ENCODE measurements at regions not wholly inside any gene's neighbourhood (a gene's known extent, or its start where the extent isn't known, plus 50 kb on each side); places are given as distances from the start of the nearest gene placed in this dataset.

DNA sequence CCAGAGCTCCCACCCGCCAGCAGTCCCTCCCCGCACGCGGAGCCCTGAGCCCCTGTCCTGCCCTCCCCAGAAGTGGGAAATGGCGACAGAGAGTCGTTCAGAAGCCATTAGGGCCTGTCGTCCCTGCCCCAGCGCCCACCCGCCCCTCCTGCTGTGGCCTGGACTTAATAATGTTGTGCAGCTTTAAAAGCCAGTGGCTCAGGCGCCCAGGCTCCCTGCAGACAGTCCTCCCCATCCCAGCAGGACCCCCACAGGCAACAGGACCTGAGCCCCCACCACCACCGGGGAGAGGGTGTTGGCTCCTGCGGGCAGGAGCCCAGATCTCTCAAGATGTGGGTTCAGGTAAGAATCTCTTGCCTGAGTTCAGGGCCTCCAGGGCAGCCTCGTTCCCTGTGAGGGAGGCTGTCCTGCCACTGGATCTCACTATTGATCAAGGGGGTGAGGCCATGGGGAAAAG is 125.3 kb upstream of the RUNX3 start:
- DNase-seq: no peak

DNA sequence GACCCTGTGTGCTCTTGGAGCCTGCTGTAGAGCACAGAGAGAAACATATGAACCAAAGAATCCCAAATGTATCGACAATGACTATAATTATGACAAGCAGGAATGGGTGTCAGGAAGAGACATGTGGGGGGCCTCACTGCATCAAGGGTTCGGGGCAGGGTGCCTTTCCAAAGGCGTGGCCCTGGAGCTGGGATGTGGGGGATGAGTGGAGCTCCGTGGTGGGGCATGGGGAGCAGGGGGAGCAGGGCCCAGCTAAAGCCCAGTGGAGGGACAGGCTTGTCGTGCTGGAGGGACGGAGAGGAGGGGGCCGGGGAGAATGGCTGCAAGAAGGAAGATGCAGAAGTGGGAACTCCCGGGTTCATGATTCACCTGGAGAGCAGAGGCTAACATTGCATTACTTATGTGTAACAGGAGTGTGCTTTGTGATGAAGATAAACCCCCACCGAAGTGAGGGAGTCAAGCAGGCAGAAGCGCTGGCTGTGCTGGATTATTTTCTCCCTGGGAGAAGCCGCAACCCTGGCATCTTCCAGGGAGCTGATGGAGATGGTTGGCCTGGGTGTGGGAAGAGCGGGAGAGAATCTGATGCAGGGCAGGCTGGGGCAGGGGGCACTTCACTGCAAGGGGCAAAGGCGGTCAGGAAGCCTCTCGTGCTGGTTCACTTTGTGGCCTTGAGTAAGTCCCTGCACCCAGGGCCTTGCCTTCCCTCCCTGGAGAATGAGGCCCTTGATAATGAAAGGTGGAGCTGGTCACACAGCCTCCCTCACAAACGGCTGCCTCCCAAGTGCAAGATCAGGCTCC is 124.6 kb upstream of the RUNX3 start:
- DNase-seq: no peak

DNA sequence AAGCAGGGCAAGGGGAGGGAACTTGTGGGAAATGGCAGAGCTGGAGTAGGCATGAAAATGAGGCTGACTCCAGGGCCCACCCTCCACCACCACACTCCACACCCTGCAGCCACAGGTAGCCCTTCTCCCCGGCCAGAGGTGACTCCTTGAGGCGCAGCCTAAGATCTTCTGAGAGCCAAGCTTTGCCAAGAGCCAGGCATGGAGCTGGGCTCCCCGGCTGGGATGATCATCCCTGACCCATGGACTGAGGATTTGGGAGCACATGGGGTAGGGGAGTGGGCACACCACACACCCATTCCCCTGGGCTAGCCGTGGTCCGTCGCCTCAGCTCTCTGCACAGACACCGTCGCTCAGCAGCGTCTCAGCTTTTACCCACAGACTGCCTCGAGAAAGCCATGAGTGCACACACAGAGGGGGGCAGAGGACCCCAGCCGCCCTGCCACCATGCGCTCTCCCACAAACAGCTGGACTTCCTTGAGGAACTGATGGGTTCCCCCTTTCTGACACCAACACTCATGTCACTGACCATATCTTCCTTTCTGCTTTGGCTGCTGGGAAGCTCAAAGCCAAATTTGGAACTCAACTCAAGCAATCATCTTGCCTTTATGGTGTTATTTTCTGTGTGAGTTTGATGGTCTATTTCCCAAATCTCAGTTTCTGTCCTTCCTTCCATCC is 123.6 kb upstream of the RUNX3 start:
- DNase-seq: no peak

DNA sequence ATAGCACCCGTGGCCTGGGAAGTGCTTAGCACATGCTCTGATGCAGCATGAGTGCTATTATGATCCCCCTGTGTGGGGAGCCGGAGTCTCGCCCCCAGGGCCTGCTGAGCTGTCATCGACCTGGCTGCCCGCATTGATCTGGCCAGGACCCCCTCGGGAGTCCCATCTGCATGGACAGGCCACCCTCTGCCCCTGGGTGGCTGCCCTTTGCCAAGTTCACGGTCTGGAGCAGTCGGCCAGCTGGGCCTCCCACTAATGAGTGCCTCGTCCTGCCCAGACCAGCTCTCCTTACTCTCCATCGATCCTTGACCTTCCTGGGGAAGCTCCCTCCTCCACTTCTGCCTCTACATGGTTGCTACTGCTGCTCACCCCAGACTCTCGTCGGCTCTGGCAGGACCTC is 121.8 kb upstream of the RUNX3 start:
- no peak for DNase-seq

DNA sequence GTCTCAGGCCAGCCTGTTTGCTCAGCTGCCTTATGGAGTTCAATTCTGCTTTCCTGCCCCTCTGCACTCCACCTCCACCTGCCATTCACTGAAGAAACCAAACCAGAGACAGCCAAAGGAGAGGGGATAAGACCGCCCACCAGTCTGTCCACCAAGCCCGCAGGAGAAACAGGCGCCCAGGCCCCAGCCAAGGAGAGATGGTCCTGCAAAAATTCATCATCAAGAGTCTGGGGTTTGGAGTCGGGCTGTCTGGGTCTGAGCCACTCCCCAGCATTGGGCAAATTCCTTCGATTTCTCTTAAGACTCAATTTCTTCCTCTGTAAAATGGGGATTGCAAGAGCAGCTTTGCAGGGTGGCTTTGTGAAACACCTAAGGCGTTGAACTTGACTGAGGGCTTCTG is 121.4 kb upstream of the RUNX3 start:
- DNase-seq: no peak

DNA sequence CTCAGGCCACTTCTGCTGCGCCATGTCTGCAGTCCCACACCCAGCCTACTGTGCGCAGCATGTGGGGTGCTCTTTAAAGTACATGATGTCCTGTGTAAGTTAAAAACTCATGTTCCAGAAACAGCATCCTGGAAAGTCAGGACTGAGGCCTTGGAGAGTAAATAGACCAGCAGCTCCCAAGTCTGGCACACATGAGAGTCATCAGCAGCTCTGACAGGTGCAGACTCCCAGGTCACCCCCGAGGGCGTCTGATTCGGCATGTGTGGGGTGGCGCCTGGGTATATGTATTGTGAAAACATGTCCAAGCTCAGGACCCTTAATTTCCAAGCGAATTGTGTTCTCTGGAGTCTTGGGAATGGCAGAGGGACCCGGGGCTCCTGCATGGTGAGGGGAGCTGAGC is 120.1 kb upstream of the RUNX3 start:
- no peak for DNase-seq

DNA sequence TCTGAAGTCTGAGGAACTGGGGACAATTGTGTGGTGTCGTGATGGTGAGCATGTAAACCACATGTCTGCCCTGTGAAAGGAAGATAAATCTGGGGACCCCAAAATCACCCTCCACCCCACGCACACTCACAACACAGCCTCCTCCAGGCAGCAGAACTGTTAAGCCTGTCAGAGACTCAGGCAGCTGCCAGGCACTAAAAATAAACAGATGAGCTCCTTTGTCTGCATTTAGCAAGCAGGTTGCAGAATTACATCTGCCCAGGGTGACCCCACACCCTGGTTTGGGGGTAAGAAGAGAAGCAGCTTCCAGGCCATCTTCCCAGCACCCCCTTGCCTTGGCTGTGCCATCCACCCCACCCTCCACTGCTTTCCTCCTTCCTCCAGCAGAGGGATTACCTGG is 119.1 kb upstream of the RUNX3 start:
- DNase-seq: no peak

DNA sequence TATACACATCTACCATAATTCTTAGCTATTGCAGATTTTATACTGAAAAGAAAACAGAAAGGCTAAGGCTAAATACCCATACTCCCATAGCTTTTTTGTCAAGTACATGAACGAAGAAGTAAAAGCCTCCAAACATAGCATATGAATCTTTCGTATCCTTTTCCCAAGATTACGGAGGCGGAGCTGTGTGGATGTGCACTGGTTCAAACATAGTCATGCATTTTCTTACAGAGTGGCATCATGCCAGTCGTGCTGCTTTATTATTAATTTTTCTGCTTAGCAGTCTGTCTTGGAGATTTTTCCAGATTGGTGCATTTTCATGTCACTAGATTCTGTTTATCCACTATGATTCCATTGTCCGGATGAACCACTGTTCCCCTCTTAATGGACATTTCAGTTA is 118.7 kb upstream of the RUNX3 start:
- DNase-seq: no peak

DNA sequence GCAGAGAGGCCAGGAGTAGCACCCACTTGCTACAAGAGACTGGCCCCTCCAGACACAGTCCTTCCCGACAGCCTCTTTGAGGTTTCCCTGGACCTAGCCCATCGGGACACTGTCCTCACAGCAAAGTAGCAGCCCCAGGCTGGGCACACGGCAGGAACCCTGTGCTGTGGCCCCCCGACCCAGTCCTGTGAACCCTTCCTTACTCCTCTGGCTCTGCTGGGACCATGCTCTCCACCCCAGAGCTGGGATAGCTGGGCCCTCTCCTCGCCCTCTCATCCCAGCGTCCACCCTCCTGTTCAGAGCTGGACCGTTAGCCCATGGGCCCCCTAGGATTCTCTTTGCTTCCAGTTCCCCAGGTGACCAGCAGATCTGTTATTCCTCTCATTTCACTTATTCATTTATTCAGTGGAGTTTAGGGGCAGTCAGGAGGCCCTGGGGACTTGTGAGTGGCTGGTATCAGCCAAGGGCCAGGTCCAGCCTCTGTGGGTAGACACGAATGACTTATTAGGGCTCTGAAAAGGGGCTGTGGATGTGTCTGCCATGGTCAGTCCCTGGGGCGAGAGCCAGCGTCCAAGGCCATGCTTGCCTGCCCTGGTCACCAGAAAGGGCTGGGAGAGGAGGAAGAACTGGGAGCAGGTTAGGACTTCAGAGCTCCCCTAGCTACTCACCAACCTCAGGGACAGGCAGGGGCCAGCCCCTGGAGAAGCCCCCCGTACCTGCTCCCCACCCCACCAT is 117.6 kb upstream of the RUNX3 start:
- DNase-seq: no peak

DNA sequence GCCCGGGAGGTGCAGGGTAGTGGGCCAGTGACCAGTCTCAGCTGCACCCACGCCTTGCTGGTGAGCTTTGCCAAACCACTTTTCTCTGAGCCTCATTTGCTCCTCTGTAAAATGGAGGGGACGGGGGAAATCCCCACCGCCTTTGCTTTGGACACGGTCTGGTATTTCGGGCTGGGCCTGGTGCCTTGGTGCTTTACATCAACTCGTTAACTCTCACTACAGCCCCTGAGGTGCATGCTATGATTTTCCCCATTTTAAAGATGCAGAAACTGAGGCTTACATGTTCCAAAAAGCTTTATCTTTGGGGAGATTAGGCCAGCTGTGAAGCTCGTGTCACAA is 116.1 kb upstream of the RUNX3 start:
- DNase-seq: no peak

DNA sequence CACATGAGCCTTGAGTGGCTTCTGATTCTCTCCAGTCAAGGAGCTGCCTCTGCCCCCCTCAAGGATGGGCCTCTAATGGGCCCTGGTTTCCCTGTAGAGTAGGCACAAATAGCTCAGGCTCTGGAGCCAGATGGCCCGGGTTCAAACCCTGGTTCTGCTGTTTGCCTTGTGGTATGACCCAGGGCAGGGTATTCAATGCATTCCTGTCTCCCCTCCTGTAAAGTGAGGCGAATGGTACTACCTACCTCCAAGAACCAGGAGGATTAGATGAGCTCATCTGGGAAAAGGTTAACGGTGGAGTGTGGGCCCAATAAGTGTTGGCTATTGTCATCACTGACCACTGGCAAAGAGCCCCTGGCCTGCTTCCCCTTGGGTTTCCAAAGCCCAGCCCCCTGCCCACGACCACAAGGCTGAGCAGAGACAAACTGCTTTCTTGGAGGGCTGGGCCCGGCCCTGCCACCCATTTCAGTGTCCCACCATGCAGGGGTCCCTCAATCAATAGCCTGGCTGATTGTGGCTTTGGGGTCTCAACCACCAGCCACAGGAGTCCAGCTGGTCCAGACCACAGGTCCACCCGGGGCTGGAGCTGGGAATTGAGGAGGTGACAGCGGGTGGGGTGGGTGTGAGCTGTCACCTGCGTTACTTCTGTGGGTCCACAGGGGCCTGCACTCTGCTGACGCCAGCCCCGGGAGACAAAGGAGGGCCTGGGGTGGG is 115.6 kb upstream of the RUNX3 start:
- DNase-seq: no peak

DNA sequence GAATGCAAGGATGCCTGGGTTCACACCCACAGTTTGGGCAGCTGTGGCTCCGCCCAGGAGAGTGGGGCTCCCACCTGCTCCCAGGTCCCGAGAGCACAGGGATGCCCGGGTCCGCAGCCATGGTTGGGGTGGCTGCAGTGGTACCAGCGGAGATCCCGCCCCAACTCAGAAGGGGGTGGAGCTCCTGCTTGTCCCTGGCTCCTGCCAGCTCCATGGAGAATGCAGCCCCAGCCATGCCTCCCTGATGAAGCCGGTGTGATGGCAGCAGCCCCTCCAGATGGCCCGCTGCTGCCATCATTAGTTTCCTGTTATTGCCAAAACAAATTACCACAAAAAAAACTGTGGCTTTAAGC is 113.1 kb upstream of the RUNX3 start:
- no peak for DNase-seq

DNA sequence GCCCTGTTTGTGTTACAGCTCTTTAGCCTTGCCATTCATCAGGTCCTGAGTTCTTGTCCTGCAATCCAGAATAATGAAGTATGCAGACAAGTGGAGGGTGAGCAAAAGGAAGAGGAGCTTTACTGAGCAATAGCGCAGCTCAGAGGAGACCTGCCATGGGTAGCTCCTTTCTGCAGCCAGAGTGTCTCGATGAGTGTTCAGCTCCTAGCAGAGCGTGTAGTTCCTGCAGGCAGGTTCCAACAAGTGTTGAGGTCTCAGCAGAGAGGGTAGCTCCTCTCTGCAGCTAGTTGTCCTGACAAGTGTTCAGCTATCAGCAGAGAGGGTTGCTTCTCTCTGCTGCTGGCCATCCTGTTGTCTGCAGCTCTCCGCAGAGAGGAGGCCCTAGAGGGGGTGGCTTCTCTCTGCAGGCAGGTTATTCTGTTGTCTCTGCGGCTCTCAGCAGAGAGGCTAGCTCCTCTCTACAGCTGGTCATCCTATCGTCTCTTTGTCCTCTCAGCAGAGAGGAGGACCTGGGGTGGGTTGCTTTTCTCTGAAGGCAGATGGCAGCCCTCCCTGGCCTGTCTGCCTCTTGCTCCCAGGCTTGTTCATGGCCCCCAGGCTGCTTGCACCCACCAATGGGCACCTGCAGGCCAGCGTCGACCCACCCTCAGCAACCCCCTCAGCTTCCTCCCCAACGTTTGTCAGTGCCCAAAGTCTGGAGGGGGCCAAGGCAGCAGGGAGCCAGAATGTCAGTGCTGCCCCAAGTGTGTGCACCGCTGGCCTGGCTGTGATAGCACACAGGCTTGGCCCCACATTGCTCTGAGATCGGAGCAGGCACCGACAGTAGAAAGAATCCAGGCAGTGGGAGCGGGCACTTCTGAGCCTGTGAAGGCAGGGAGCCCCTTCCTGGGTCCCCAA is 112.5 kb upstream of the RUNX3 start:
- no peak for DNase-seq

DNA sequence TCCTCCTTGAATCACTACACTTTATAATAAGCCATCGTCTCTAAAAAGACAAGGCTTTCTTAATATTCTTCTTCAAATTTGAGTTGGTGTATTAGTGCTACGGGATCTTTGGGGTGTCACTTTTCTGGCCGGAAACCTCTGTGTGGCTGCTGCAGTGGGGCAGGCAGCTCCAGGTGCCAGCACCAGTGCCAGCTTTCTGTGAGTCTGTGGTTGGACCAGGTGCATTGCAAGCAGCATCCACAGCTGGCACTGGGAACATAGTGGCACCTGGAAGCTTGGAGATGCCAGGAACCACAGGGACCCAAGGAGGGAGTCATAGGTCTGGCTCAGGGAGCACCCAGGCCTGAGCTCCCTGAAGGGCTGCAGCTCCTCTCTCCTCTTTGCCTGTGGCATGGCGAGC is 111.8 kb upstream of the RUNX3 start:
- no peak for DNase-seq

DNA sequence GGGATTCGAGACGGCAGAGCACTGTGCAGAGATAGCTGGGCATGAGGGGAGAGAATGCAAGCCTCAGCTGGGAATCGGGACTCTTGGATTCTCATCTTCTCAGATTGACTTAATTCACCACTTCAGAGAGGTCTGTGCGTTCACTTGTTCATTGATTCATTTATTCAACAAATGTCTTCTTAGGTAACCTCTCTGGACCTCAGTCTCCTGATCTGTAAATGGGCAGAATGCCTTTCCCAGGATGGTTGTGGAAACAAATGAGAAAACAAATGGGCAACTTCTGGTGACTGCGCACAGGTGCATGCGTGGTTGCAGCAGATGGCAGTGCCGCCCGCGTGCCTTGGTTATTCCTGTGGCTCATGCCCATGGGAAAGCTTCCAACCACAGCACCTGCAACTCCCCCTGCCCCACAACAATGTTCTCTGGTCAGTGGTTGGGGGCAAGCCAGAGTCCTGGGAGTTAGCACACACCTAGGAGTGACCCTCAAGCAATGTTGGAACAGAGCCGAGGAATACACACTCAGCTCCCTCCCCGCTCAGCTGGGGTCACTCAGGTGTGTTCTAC is 110.1 kb upstream of the RUNX3 start:
- no peak for DNase-seq

DNA sequence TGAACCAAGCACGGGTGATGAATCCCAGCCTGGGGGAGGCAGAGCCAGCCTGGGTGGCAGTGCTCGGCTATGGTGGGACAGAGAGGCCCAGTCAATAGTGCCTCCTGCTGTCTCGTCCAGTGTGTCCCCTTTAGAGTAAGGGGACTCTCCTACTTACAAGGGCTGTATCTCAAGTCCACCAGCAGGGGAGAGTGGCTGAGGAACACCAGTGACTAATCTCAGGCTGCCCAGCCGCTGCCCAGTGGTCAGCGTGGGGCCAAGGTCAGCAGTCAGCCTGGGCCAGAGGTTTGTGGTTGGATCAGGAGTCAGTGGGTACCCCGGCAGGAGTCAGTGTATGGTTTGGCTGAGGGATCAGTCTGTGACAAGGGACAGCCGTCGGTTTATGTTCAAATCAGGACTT is 109.2 kb upstream of the RUNX3 start:
- DNase-seq: no peak

DNA sequence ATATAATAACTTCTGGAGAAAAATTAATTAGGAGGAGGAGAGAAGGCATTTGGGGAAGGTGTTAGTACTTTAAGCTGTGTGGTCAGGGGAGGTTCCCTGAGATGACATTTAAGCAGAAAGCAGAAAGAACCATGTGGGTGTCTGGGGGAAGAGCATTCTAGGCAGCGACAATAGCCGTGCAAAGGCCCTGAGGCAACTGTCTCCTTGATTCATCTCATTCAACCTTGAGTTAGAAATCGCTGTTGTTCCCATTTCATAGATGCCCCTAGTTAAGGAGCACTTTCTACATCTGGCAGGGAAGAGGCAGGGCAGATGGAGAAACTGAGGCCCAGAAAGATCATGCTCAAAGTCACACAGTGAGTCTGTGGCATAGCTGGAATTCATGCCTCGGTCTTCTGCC is 108.6 kb upstream of the RUNX3 start:
- no peak for DNase-seq

DNA sequence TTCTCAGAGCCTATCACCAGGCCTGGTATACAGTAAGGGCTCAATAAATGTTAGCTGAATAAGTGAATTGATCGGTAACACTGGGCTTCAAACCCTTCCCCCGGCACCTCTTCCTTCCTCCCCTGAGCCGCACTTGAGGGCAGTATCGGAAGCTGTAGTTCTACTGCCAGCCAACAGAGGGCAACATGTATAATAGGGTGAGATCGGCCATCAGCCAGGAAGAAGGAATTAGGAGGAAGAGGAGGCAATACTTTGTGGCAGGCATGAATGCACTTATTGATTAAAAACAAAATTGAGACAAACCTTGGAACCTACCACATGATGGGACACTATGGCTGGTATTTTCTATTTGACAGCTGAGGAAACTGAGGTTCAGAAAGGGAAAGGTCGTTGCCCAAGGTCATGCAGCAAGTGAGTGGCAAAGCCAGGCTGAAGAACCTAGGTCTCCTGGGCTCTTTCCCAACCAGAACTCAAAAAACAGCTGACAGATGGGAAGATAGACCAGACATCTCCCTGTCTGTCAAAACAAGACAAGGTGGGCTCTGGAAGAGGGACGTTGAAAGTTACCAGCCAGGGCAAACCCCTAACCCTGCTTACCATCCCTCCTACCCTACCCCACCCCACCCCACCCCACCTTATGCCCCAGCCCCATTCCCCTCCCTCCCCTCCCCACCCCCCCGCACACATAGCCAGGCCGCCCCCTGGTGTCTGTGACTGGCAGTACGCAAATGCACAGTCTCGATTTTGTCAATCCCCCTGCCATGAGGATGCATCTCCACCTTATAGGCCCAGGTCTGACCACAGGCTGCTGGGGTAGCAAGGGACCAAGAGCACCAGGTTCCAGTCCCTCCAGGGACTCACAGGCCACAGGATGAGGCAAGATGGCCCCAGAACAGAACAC is 107.3 kb upstream of the RUNX3 start:
- DNase-seq: peak; percentile 6 to 72 (median 48)

DNA sequence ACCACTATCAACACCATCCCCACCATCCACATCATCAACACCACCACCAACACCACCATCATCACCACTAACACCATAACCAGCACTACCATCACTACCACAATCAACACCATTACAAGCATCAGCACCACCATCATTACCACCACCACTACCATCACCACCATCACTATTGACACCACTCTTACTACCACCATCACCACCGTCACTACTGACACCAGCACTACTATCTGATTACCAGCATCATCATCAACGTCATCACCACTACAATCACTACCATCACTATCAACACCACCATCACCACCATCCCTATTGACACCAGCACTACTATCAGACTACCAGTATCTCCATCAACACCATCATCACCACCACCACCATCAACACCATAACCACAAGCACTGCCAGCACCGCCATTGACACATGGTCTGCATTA is 106.1 kb upstream of the RUNX3 start:
- DNase-seq: no peak

DNA sequence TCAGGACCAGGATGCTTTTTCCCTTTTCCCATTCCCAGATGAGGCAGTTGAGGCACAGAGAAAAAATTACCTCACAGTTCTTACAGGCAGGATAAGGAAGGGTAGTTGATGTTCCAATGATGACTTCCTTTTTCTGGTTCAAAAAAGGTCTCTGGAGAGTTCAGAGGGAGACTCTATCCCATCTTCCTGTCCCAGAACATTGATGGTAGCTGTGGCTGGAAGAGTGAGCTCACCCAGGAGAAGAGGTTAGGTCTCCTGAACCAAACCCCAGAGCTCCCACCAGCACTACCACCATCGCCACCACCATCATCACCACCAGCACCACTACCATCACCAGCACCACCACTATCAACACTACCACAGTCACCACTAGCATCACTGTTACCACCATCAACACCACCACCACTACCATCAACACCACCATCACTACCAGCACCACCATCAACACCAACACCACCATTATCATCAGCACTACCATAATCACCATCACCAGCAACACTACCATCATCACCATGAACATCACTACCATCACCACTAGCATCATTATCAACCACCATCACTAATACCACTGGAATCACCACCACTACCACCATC is 105.5 kb upstream of the RUNX3 start:
- DNase-seq: no peak
